Sigmoid colon (tissue), 4 donors: ENCODE measurements at regions not wholly inside any gene's neighbourhood (a gene's known extent, or its start where the extent isn't known, plus 50 kb on each side); places are given as distances from the start of the nearest gene placed in this dataset.

Experiments used
- EP300 ChIP-seq, 4 donors: sonication (generic); formaldehyde crosslinking; IDR thresholded peaks; one replicate each; pipeline ENCODE4 v1.6.1; 2017; ENCODE audit warnings: antibody characterized with exemption in 4 of 4
- POLR2A ChIP-seq, 2 donors: fragments of 450-650 bp; IDR thresholded peaks; one replicate each; pipeline ENCODE4 v1.6.1; 2016; ENCODE audit warnings: antibody characterized with exemption in 2 of 2, mild to moderate bottlenecking in 2 of 2, moderate library complexity in 2 of 2
- POLR2AphosphoS5 ChIP-seq, 4 donors: sonication (generic); formaldehyde crosslinking; IDR thresholded peaks; one replicate each; pipeline ENCODE4 v1.6.1; 2017; ENCODE audit warnings: antibody characterized with exemption in 4 of 4
- TF ChIP-seq, protein P1 (sequence below), 4 experiments: fragments of 450-650 bp in 3 of 4; fragments of 200-600 bp in 1 of 4; IDR thresholded peaks; one replicate each; pipeline ENCODE4 v1.5.1; 2016 to 2019; ENCODE audit warnings: antibody characterized with exemption in 4 of 4, mild to moderate bottlenecking in 3 of 4, moderate library complexity in 2 of 4

DNA sequence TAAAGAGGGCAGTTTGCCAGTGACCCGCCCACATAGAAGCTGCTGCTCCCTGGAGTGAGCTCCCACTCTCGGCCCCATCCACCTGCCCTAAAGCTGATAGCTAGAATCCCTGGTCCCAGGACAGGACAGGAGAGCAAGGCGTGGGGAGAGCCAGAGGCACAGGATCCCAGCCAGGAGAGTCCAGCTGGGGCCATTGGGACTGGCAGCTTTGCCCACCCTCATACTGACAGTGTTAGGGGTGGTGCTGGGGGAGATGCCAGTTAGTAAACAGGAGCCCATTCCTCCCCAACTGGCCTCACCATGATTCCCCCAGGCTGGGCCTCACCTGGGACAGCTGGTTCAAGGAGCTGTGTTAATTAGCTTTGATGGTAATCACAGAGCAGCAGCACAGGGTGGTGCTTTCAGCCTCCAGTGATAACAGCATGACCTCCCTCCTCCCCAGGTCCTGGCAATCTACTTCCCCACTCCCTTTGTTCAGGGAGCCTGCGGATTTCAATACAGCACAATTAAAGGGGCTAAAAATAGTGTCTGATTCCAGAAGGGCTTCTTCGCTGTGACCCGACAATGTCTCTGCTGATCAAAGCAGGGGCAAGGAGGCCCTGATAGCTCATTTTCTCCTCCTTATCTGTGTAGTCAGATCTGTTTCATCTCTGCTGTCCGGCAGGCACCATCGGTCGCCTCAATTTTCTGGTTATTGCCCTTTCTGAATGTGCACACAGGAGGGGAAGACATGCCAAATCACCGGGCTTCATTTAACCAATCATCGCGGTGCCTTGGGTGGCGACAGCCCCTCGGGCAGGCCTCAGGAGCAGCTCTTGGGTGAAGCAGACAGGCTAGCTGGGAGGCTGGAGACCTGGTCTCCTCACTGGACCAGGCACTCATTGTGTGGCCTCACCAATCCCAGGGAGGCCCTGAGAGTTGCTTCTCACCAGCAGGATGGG is 119.9 kb upstream of the TEX51 start:
- TF ChIP-seq, protein P1, sequence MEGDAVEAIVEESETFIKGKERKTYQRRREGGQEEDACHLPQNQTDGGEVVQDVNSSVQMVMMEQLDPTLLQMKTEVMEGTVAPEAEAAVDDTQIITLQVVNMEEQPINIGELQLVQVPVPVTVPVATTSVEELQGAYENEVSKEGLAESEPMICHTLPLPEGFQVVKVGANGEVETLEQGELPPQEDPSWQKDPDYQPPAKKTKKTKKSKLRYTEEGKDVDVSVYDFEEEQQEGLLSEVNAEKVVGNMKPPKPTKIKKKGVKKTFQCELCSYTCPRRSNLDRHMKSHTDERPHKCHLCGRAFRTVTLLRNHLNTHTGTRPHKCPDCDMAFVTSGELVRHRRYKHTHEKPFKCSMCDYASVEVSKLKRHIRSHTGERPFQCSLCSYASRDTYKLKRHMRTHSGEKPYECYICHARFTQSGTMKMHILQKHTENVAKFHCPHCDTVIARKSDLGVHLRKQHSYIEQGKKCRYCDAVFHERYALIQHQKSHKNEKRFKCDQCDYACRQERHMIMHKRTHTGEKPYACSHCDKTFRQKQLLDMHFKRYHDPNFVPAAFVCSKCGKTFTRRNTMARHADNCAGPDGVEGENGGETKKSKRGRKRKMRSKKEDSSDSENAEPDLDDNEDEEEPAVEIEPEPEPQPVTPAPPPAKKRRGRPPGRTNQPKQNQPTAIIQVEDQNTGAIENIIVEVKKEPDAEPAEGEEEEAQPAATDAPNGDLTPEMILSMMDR (IDR thresholded peaks at IDR 0.05) = no peak
- no peak for TF ChIP-seq POLR2AphosphoS5 (IDR thresholded peaks at IDR 0.05)
- no peak for TF ChIP-seq POLR2A (IDR thresholded peaks at IDR 0.05)
- TF ChIP-seq EP300 (IDR thresholded peaks at IDR 0.05) = no peak
